ENCODE measurements at regions not wholly inside any gene's neighbourhood (a gene's known extent, or its start where the extent isn't known, plus 50 kb on each side); places are given as distances from the start of the nearest gene placed in this dataset.

GRCh38 chr17:54235571-54235970 is 412.8 kb downstream of the KIF2B start:
- Histone ChIP-seq H2BK5ac (ENCODE audit: low read depth, low read length, poor library complexity, severe bottlenecking) (no peak overlapping the region), H3K27me3 (ENCODE audit: control insufficient read depth, insufficient read depth, low read length) (no peaks in the 10 kb centered on the region), H3K9me1 (ENCODE audit: insufficient read depth, low read length) (no peaks in the 10 kb centered on the region), H3K9me3 (ENCODE audit: control insufficient read depth, insufficient read depth, low read length) (peaks cover 2% of the 10 kb centered on the region; the same call in 1 of the 2 replicates), H3K4ac (ENCODE audit: low read depth, low read length) (no peak overlapping the region), H2BK120ac (ENCODE audit: low read depth, low read length) (no peak overlapping the region), H4K5ac (ENCODE audit: low read depth, low read length) (no peak overlapping the region), H3K4me2 (ENCODE audit: low read depth, low read length) (no peak overlapping the region), H3K9ac (ENCODE audit: low read depth, low read length) (no peak overlapping the region), H2AFZ (replicated peaks; ENCODE audit: low read length, poor library complexity) (no peak overlapping the region), H3K56ac (ENCODE audit: extremely low read depth, insufficient read depth, low read length) (no peak overlapping the region), H4K20me1 (ENCODE audit: insufficient read depth, low read length) (no peaks in the 10 kb centered on the region), H2AK9ac (replicated peaks; ENCODE audit: low read depth, low read length, poor library complexity) (no peak overlapping the region), H3K27ac (ENCODE audit: insufficient read depth, low read length) (no peak overlapping the region), H2BK15ac (ENCODE audit: low read depth, low read length) (no peak overlapping the region), H2BK20ac (ENCODE audit: low read depth, low read length) (no peak overlapping the region), H3K4me3 (ENCODE audit: insufficient read depth, low read depth, low read length) (no peak overlapping the region), H3K4me1 (ENCODE audit: control insufficient read depth, insufficient read depth, low read length) (no peaks in the 10 kb centered on the region), H3K79me1 (ENCODE audit: low read depth in 1 of 2, low read length in 2 of 2) (no peaks in the 10 kb centered on the region), H3K23ac (ENCODE audit: low read depth, low read length) (no peak overlapping the region), H3K18ac (ENCODE audit: low read depth, low read length) (no peak overlapping the region), H4K8ac (ENCODE audit: low read depth in 2 of 2, low read length in 2 of 2) (no peak overlapping the region), H3K14ac (replicated peaks; ENCODE audit: low read depth, low read length) (no peak overlapping the region), H4K91ac (ENCODE audit: insufficient read depth, low read depth, low read length) (no peak overlapping the region), H3K36me3 (ENCODE audit: control insufficient read depth, insufficient read depth, low read length) (no peaks in the 10 kb centered on the region), H2AK5ac (ENCODE audit: low read depth, low read length) (no peak overlapping the region)
- DNase-seq (no peak), ATAC-seq (ENCODE audit: low read depth) (no peak)
- no TSS peak for BruUV-seq (replicated peaks)
- dilution Hi-C loops (cut with HindIII; ENCODE audit: low sequenced_read_pairs, unreplicated experiment): no loop called here
- WGBS, 2 experiments (ENCODE audit: extremely low coverage in 2 of 2, insufficient read length in 1 of 2): no CpG with 5 or more reads among the region's 4 CpGs
- TF ChIP-seq ELK1 (IDR thresholded peaks at IDR 0.05; ENCODE audit: borderline replicate concordance, low read depth, low read length): no peak
- ChIA-PET CTCF (no interaction called here), POLR2A (ENCODE audit: unreplicated experiment) (no interaction called here)
- in situ Hi-C loops (cut with MboI; ENCODE audit: low sequenced_read_pairs): no loop called here
- intact Hi-C loops (cut with micrococcal nuclease): no loop called here

Measured in IMR-90 (cell line).